Lower leg skin (tissue), 3 donors: ENCODE measurements at regions not wholly inside any gene's neighbourhood (a gene's known extent, or its start where the extent isn't known, plus 50 kb on each side); places are given as distances from the start of the nearest gene placed in this dataset.

ENCODE experiments used
- POLR2A ChIP-seq, 2 donors: fragments of 450-650 bp; IDR thresholded peaks; one replicate each; pipeline ENCODE4 v1.6.1; 2016 to 2017; ENCODE audit warnings: antibody characterized with exemption in 2 of 2, mild to moderate bottlenecking in 1 of 2, moderate library complexity in 1 of 2
- TF ChIP-seq, protein P1 (sequence below), 3 donors: fragments of 450-650 bp; IDR thresholded peaks; one replicate each; pipeline ENCODE4 v1.5.1; 2016; ENCODE audit warnings: antibody characterized with exemption in 3 of 3, mild to moderate bottlenecking in 3 of 3, moderate library complexity in 2 of 3

GRCh38 chr7:33697616-33698015, 207.7 kb upstream of the BMPER start:
- TF ChIP-seq, protein P1, sequence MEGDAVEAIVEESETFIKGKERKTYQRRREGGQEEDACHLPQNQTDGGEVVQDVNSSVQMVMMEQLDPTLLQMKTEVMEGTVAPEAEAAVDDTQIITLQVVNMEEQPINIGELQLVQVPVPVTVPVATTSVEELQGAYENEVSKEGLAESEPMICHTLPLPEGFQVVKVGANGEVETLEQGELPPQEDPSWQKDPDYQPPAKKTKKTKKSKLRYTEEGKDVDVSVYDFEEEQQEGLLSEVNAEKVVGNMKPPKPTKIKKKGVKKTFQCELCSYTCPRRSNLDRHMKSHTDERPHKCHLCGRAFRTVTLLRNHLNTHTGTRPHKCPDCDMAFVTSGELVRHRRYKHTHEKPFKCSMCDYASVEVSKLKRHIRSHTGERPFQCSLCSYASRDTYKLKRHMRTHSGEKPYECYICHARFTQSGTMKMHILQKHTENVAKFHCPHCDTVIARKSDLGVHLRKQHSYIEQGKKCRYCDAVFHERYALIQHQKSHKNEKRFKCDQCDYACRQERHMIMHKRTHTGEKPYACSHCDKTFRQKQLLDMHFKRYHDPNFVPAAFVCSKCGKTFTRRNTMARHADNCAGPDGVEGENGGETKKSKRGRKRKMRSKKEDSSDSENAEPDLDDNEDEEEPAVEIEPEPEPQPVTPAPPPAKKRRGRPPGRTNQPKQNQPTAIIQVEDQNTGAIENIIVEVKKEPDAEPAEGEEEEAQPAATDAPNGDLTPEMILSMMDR (IDR thresholded peaks at IDR 0.05): no peak
- TF ChIP-seq POLR2A (IDR thresholded peaks at IDR 0.05): no peak
